Adrenal gland (tissue), 5 donors: ENCODE measurements at regions not wholly inside any gene's neighbourhood (a gene's known extent, or its start where the extent isn't known, plus 50 kb on each side); places are given as distances from the start of the nearest gene placed in this dataset.

ENCODE experiments used
- CTCF ChIP-seq, 6 experiments: fragments of 450-650 bp in 4 of 6; fragments of 200-600 bp in 2 of 6; sonication (generic) in 1 of 6; IDR thresholded peaks; 1 replicate in 5 of 6; 2 replicates in 1 of 6; pipeline versions ENCODE4 v1.5.1 to v1.8.0; 2016 to 2021; ENCODE audit warnings: antibody characterized with exemption in 6 of 6, mild to moderate bottlenecking in 2 of 6, moderate library complexity in 1 of 6
- POLR2A ChIP-seq, 2 donors: fragments of 450-650 bp; IDR thresholded peaks; one replicate each; pipeline ENCODE4 v1.6.1; 2017; ENCODE audit warnings: antibody characterized with exemption in 2 of 2, mild to moderate bottlenecking in 2 of 2, moderate library complexity in 1 of 2
- donor health status: DM: no; HTN: no; CAD: no.

GRCh38 chr5:173735691-173736090 lies 119.2 kb upstream of the BOD1 start:
- TF ChIP-seq CTCF (IDR thresholded peaks at IDR 0.05) (no peak), POLR2A (IDR thresholded peaks at IDR 0.05) (no peak)
